Pancreas (tissue), 10 donors: ENCODE measurements at regions not wholly inside any gene's neighbourhood (a gene's known extent, or its start where the extent isn't known, plus 50 kb on each side); places are given as distances from the start of the nearest gene placed in this dataset.

ENCODE experiments used
- ATAC-seq, 4 donors: fragments of 200-7000 bp; cut with Tn5 transposase; one replicate each; pipeline versions ENCODE4 v1.8.0 to v1.9.1; 2020; ENCODE audit warnings: mild to moderate bottlenecking in 4 of 4, moderate library complexity in 4 of 4
- DNase-seq, 6 donors: peaks; one replicate each; pipeline ENCODE4 v3.0.0-alpha.2; 2020
- FAIRE-seq: peaks from 2 replicates; lab custom pipeline; 2012; peaks lifted over from hg19 to GRCh38; lab: Jason Lieb, UNC
- H3K27ac ChIP-seq, 4 donors: fragments of 200-600 bp; sonication (generic); 1 replicate in 3 of 4; 2 replicates in 1 of 4; pipeline versions ENCODE4 v1.5.0 to v1.8.0; 2020
- H3K27me3 ChIP-seq, 4 donors: fragments of 200-600 bp; one replicate each; pipeline ENCODE4 v1.8.0; 2021
- H3K36me3 ChIP-seq, 3 donors: fragments of 200-600 bp; sonication (generic) in 1 of 3; one replicate each; pipeline versions ENCODE4 v1.5.0 to v1.8.0; 2020 to 2021
- H3K4me1 ChIP-seq, 3 donors: fragments of 200-600 bp; one replicate each; pipeline ENCODE4 v1.8.0; 2021
- H3K4me3 ChIP-seq, 4 donors: fragments of 200-600 bp; sonication (generic) in 2 of 4; one replicate each; pipeline versions ENCODE4 v1.5.0 to v1.8.0; 2020 to 2021
- H3K9me3 ChIP-seq, 4 donors: fragments of 200-600 bp; one replicate each; pipeline ENCODE4 v1.8.0; 2021
- CTCF ChIP-seq, 4 donors: fragments of 200-600 bp; sonication (generic) in 3 of 4; IDR thresholded peaks; one replicate each; pipeline versions ENCODE4 v1.5.0 to v1.8.0; 2021; ENCODE audit warnings: antibody characterized with exemption in 4 of 4
- WGBS, 2 donors: extraction: QIAGEN DNeasy Blood & Tissue Kit; methylation state at CpG; one replicate each; pipeline ENCODE4 v1.1.7; 2013; 5-methylcytosine and 5-hydroxymethylcytosine counted together
- intact Hi-C, 3 donors: fragments of 100-400 bp; cut with DNase I; formaldehyde crosslinking; loops; one replicate each; pipeline versions ENCODE4 v1.11.1 to v1.14.2; 2022
- donor health status: healthy with polysubstance abuse.
- donor health status: DM: no; HTN: no; CAD: no; lungs with moderate emphysema.
- donor health status: DM: no; HTN: no; CAD: no.
- donor health status: control.
- donor health status: control.
- donor health status: Bipolar disorder and iron deficiency.
- donor health status: DM: yes; HTN: yes; CAD: no.
- donor health status: DM: no; HTN: no; CAD: no.
- donor health status: DM: no; HTN: no; CAD: no.
- donor health status: DM: yes; HTN: yes; CAD: no.

GRCh38 chr2:118492335-118492734 is 355.1 kb downstream of the EN1 start:
- intact Hi-C loops, result loop anchor here in 1 of 3 donors (10.0 kb wide), 1 partner anchor 362 kb away; no protein-coding TSS in a partner anchor
- no peak for FAIRE-seq

GRCh38 chr2:118490330-118490729 is 357.1 kb downstream of the EN1 start:
- FAIRE-seq (no peak), DNase-seq (no peak), ATAC-seq (no peak)
- TF ChIP-seq CTCF (IDR thresholded peaks at IDR 0.05), result no peak
- H3K9me3 ChIP-seq, result no peaks in the 10 kb centered on the region
- H3K36me3 ChIP-seq, result no peaks in the 10 kb centered on the region
- H3K4me3 ChIP-seq, result no peak overlapping the region
- no peaks in the 10 kb centered on the region for H3K4me1 ChIP-seq
- intact Hi-C loops, result loop anchor here in 1 of 3 donors (10.0 kb wide), 1 partner anchor 364 kb away; no protein-coding TSS in a partner anchor
- no peaks in the 10 kb centered on the region for H3K27me3 ChIP-seq
- WGBS, 2 donors, result 68 to 71% methylated on average over 4 of the region's 4 CpGs
- H3K27ac ChIP-seq, result no peak overlapping the region

More at GRCh38 chr2:118492335-118492734, 355.1 kb downstream of the EN1 start:
- Histone ChIP-seq H3K27me3 (no peaks in the 10 kb centered on the region), H3K4me3 (no peak overlapping the region), H3K4me1 (no peaks in the 10 kb centered on the region), H3K27ac (no peak overlapping the region), H3K9me3 (no peaks in the 10 kb centered on the region), H3K36me3 (no peaks in the 10 kb centered on the region)
- peak in 3 of 4 donors; percentile 11 to 27 (median 24) for TF ChIP-seq CTCF (IDR thresholded peaks at IDR 0.05)
- DNase-seq (no peak), ATAC-seq (peak in 2 of 4 donors; percentile 30 to 32)

GRCh38 chr2:118489712-118490299 is 357.6 kb downstream of the EN1 start:
- ATAC-seq, result no peak
- Histone ChIP-seq H3K36me3 (no peaks in the 10 kb centered on the region), H3K27me3 (no peaks in the 10 kb centered on the region), H3K4me1 (no peaks in the 10 kb centered on the region), H3K9me3 (no peaks in the 10 kb centered on the region), H3K27ac (no peak overlapping the region), H3K4me3 (no peak overlapping the region)
- DNase-seq, result no peak
- no peak for TF ChIP-seq CTCF (IDR thresholded peaks at IDR 0.05)
- FAIRE-seq, result no peak
- intact Hi-C loops, result loop anchor here in 1 of 3 donors (10.0 kb wide), 1 partner anchor 365 kb away; no protein-coding TSS in a partner anchor
- 72 to 75% methylated on average over 6 of the region's 6 CpGs for WGBS, 2 donors

- no peak for DNase-seq
- intact Hi-C loops, result no loop called here
- FAIRE-seq, result no peak
- H3K36me3 ChIP-seq, result no peaks in the 10 kb centered on the region
- no peak overlapping the region for H3K4me3 ChIP-seq
- no peak for ATAC-seq
- H3K27ac ChIP-seq, result no peak overlapping the region
- H3K27me3 ChIP-seq, result no peaks in the 10 kb centered on the region
- WGBS, 2 donors, result 85 to 91% methylated on average over 1 of the region's 1 CpG
- no peak for TF ChIP-seq CTCF (IDR thresholded peaks at IDR 0.05)
- H3K9me3 ChIP-seq, result no peaks in the 10 kb centered on the region
- no peaks in the 10 kb centered on the region for H3K4me1 ChIP-seq
Measured at GRCh38 chr2:118481299-118481698, 366.1 kb downstream of the EN1 start.

- ATAC-seq, result no peak
- H3K9me3 ChIP-seq, result no peaks in the 10 kb centered on the region
- no peak overlapping the region for H3K27ac ChIP-seq
- TF ChIP-seq CTCF (IDR thresholded peaks at IDR 0.05), result no peak
- intact Hi-C loops, result no loop called here
- H3K27me3 ChIP-seq, result no peaks in the 10 kb centered on the region
- no peak for FAIRE-seq
- H3K4me1 ChIP-seq, result no peaks in the 10 kb centered on the region
- H3K36me3 ChIP-seq, result no peaks in the 10 kb centered on the region
- WGBS, 2 donors, result 85 to 92% methylated on average over 5 of the region's 5 CpGs
- H3K4me3 ChIP-seq, result no peak overlapping the region
- DNase-seq, result no peak
Measured at GRCh38 chr2:118479020-118479419, 368.4 kb downstream of the EN1 start.
